Fibroblast of lung (primary cell): ENCODE measurements at regions not wholly inside any gene's neighbourhood (a gene's known extent, or its start where the extent isn't known, plus 50 kb on each side); places are given as distances from the start of the nearest gene placed in this dataset.

Experiments used
- DNase-seq, 2 donors: peaks; one replicate each; pipeline versions ENCODE4 v3.0.0 to v3.0.0-alpha.2; 2010; ENCODE audit warnings: low read depth in 2 of 2
- H2AFZ ChIP-seq: 2 replicates; pipeline ENCODE4 v1.5.1; 2012; ENCODE audit warnings: low read length, control low read depth, inconsistent platforms
- H3K27ac ChIP-seq: 2 replicates; pipeline ENCODE4 v1.5.1; 2011; ENCODE audit warnings: low read length, control low read depth; ENCODE audit not compliant: insufficient read depth
- H3K27me3 ChIP-seq: 2 replicates; pipeline ENCODE4 v1.5.1; 2011; ENCODE audit warnings: mild to moderate bottlenecking, low read length; ENCODE audit not compliant: control insufficient read depth, insufficient read depth
- H3K36me3 ChIP-seq: 2 replicates; pipeline ENCODE4 v1.5.1; 2011; ENCODE audit warnings: low read length; ENCODE audit not compliant: control insufficient read depth, insufficient read depth
- H3K4me1 ChIP-seq: 2 replicates; pipeline ENCODE4 v1.5.1; 2011; ENCODE audit warnings: low read length; ENCODE audit not compliant: control insufficient read depth, insufficient read depth; ENCODE audit errors: extremely low read depth
- H3K4me2 ChIP-seq: 2 replicates; pipeline ENCODE4 v1.5.1; 2011; ENCODE audit warnings: low read length, control low read depth; ENCODE audit not compliant: insufficient read depth; ENCODE audit errors: extremely low read depth
- H3K4me3 ChIP-seq, 4 experiments: fragments of 200-600 bp in 1 of 4; sonication (generic) in 1 of 4; replicated peaks in 1 of 4; 2 replicates each; pipeline ENCODE4 v1.5.1; 2011 to 2016; ENCODE audit warnings: low read length in 4 of 4, low read depth in 3 of 4, mild to moderate bottlenecking in 3 of 4, control low read depth in 2 of 4, inconsistent platforms in 1 of 4, mixed read lengths in 1 of 4; ENCODE audit not compliant: insufficient read depth in 1 of 4; ENCODE audit errors: control extremely low read depth in 1 of 4
- H3K79me2 ChIP-seq: 2 replicates; pipeline ENCODE4 v1.5.1; 2012; ENCODE audit warnings: mild to moderate bottlenecking, low read length, inconsistent platforms; ENCODE audit not compliant: control insufficient read depth, insufficient read depth
- H3K9ac ChIP-seq: 2 replicates; pipeline ENCODE4 v1.5.1; 2011; ENCODE audit warnings: mild to moderate bottlenecking, low read length, control low read depth; ENCODE audit not compliant: insufficient read depth
- H3K9me3 ChIP-seq: 2 replicates; pipeline ENCODE4 v1.5.1; 2012; ENCODE audit warnings: low read depth, low read length; ENCODE audit not compliant: control insufficient read depth, insufficient read depth
- H4K20me1 ChIP-seq: 2 replicates; pipeline ENCODE4 v1.5.1; 2011; ENCODE audit warnings: low read length; ENCODE audit not compliant: control insufficient read depth, insufficient read depth; ENCODE audit errors: extremely low read depth
- CTCF ChIP-seq, 2 donors: IDR thresholded peaks in 1 of 2; conservative IDR thresholded peaks in 1 of 2; 1 replicate in 1 of 2; 2 replicates in 1 of 2; pipeline ENCODE4 v1.5.1; 2011 to 2012; ENCODE audit warnings: low read length in 2 of 2, control low read depth in 1 of 2, inconsistent platforms in 1 of 2, low read depth in 1 of 2, mild to moderate bottlenecking in 1 of 2
- EZH2 ChIP-seq: IDR thresholded peaks from 2 replicates; pipeline ENCODE4 v1.5.1; 2012; ENCODE audit warnings: low read length, control low read depth, mild to moderate bottlenecking; ENCODE audit errors: missing control alignments

DNA sequence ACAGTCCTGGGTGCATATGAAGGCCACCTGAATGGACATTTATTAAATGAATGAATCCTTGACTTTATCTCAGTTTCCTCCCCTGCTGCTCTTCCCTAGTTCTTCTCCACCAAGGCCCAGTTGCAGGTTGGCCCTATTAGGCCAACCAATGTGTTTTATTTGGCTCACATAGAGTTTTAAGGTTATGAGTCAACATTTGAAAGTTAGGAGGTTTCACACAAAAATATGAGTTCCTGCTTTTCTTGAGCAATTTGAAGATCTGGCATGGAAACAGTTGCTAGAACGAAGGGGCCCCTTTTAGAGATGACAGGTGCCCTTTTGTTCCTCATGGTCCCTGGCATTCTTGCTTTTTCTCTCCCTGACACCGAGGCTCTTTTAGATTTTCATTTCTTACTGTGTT is 83.0 kb upstream of the PDZRN3 start:
- Histone ChIP-seq H3K4me1 (no peaks in the 10 kb centered on the region), H3K4me2 (no peak overlapping the region), H3K27ac (no peak overlapping the region), H3K79me2 (no peaks in the 10 kb centered on the region), H3K9me3 (no peaks in the 10 kb centered on the region), H4K20me1 (no peaks in the 10 kb centered on the region), H3K36me3 (no peaks in the 10 kb centered on the region), H2AFZ (no peak overlapping the region), H3K4me3 (no peak overlapping the region), H3K9ac (no peak overlapping the region), H3K27me3 (no peaks in the 10 kb centered on the region)
- TF ChIP-seq CTCF (conservative IDR thresholded peaks at IDR 0.05 in 1 of 2, IDR thresholded peaks at IDR 0.05 in 1 of 2; ENCODE audit: low read depth in 1 of 2, low read length in 2 of 2) = no peak
- TF ChIP-seq EZH2 = no peak
- DNase-seq = peak; percentile 52 to 57

- Histone ChIP-seq H3K4me2 (no peak overlapping the region), H3K36me3 (no peaks in the 10 kb centered on the region), H3K79me2 (no peaks in the 10 kb centered on the region), H3K27ac (no peak overlapping the region), H3K27me3 (no peaks in the 10 kb centered on the region), H3K4me1 (no peaks in the 10 kb centered on the region), H3K9ac (no peak overlapping the region), H4K20me1 (no peaks in the 10 kb centered on the region), H3K9me3 (no peaks in the 10 kb centered on the region), H2AFZ (no peak overlapping the region), H3K4me3 (no peak overlapping the region)
- no peak for TF ChIP-seq CTCF (conservative IDR thresholded peaks at IDR 0.05 in 1 of 2, IDR thresholded peaks at IDR 0.05 in 1 of 2; ENCODE audit: low read depth in 1 of 2, low read length in 2 of 2)
- TF ChIP-seq EZH2 = no peak
- no peak for DNase-seq
These were observed 82.0 kb upstream of the PDZRN3 start for GRCh38 chr3:73706771-73707170.

- Histone ChIP-seq H3K27ac (no peak overlapping the region), H3K9me3 (no peaks in the 10 kb centered on the region)
- TF ChIP-seq CTCF (conservative IDR thresholded peaks at IDR 0.05 in 1 of 2, IDR thresholded peaks at IDR 0.05 in 1 of 2; ENCODE audit: low read depth in 1 of 2, low read length in 2 of 2) (no peak), EZH2 (no peak)
These were observed 81.1 kb upstream of the PDZRN3 start for GRCh38 chr3:73705792-73706191.

More at GRCh38 chr3:73705792-73706191, 81.1 kb upstream of the PDZRN3 start:
- H3K27me3 ChIP-seq = no peaks in the 10 kb centered on the region
- no peak overlapping the region for H3K9ac ChIP-seq
- H3K4me1 ChIP-seq = no peaks in the 10 kb centered on the region
- peak in 1 of 2 donors; percentile 29 for DNase-seq
- H4K20me1 ChIP-seq = no peaks in the 10 kb centered on the region
- H3K4me3 ChIP-seq = no peak overlapping the region
- H2AFZ ChIP-seq = no peak overlapping the region
- no peak overlapping the region for H3K4me2 ChIP-seq
- H3K79me2 ChIP-seq = no peaks in the 10 kb centered on the region
- H3K36me3 ChIP-seq = no peaks in the 10 kb centered on the region
